K562 (cell line): ENCODE measurements at regions not wholly inside any gene's neighbourhood (a gene's known extent, or its start where the extent isn't known, plus 50 kb on each side); places are given as distances from the start of the nearest gene placed in this dataset.
A peak's percentile ranks its signal among the peaks of the same experiment; 100 is the strongest.

Source experiments
- ATAC-seq: fragments of 200-7000 bp; cut with Tn5 transposase; 3 replicates; pipeline ENCODE4 v1.9.1; 2020; ENCODE audit warnings: moderate library complexity
- BruUV-seq: library from RNA; stranded (reverse); fragments of 400-500 nt; replicated peaks from 2 replicates; lab custom pipeline; 2021; lab: Mats Ljungman, UMichigan
- CTCF ChIA-PET: fragments of 300-600 bp; formaldehyde crosslinking; extraction: SDS; loops from one replicate; lab custom pipeline; 2021; ENCODE audit warnings: low intra/inter-chr PET ratio; lab: Yijun Ruan, JAX
- POLR2A ChIA-PET: fragments of 300-600, 350-650 bp; sonication (Branson Sonifier 250); formaldehyde crosslinking; extraction: SDS; loops from one replicate; lab custom pipeline; 2021; ENCODE audit warnings: antibody characterized with exemption, inconsistent platforms; lab: Yijun Ruan, JAX
- DNase-seq, 4 experiments: peaks; one replicate each; pipeline versions ENCODE4 v3.0.0 to v3.0.0-alpha.2; 2011 to 2018; ENCODE audit warnings: low spot score in 3 of 4, mixed read lengths in 3 of 4; ENCODE audit errors: extremely low read depth in 1 of 4
- FAIRE-seq: peaks from 2 replicates; lab custom pipeline; 2011; peaks lifted over from hg19 to GRCh38; lab: Jason Lieb, UNC
- H2AFZ ChIP-seq: 2 replicates; pipeline ENCODE4 v1.6.0; 2011; ENCODE audit warnings: low read depth, low read length, control low read depth, inconsistent platforms
- H3K27ac ChIP-seq: fragments of 200-600 bp; 3 replicates; pipeline ENCODE4 v1.8.0; 2011; ENCODE audit warnings: low read depth, mild to moderate bottlenecking, control low read depth, inconsistent platforms, low read length, moderate library complexity, mixed read lengths; ENCODE audit errors: extremely low read depth
- H3K27me3 ChIP-seq, 2 experiments: fragments of 300-600 bp in 1 of 2; 2 replicates in 1 of 2; 3 replicates in 1 of 2; pipeline versions ENCODE4 v1.6.0 to v1.8.0; 2011; ENCODE audit warnings: inconsistent platforms in 2 of 2, low read length in 2 of 2, mild to moderate bottlenecking in 1 of 2, mixed read lengths in 1 of 2, moderate library complexity in 1 of 2; ENCODE audit not compliant: control insufficient read depth in 2 of 2, insufficient read depth in 2 of 2
- H3K36me3 ChIP-seq: fragments of 300-600 bp; 3 replicates; pipeline ENCODE4 v1.8.0; 2011; ENCODE audit warnings: mild to moderate bottlenecking, low read length, inconsistent platforms; ENCODE audit not compliant: control insufficient read depth, insufficient read depth
- H3K4me1 ChIP-seq, 2 experiments: fragments of 200-600 bp in 1 of 2; replicated peaks in 1 of 2; 2 replicates in 1 of 2; 3 replicates in 1 of 2; pipeline versions ENCODE4 v1.5.1 to v1.8.0; 2011; ENCODE audit warnings: inconsistent platforms in 2 of 2, low read length in 2 of 2, mild to moderate bottlenecking in 1 of 2, mixed read lengths in 1 of 2, moderate library complexity in 1 of 2; ENCODE audit not compliant: control insufficient read depth in 2 of 2, insufficient read depth in 2 of 2
- H3K4me2 ChIP-seq: 2 replicates; pipeline ENCODE4 v1.6.1; 2011; ENCODE audit warnings: low read length, control low read depth, inconsistent platforms, mixed read lengths; ENCODE audit not compliant: insufficient read depth
- H3K4me3 ChIP-seq: fragments of 200-600 bp; sonication (generic), shearing (Covaris generic); 2 replicates; pipeline ENCODE4 v1.5.1; 2016; ENCODE audit warnings: control low read depth, inconsistent platforms
- H3K79me2 ChIP-seq: fragments of 200-600 bp; 3 replicates; pipeline ENCODE4 v1.8.0; 2011; ENCODE audit warnings: low read length, inconsistent platforms; ENCODE audit not compliant: control insufficient read depth, insufficient read depth
- H3K9ac ChIP-seq, 2 experiments: 2 replicates each; pipeline versions ENCODE4 v1.6.0 to v1.6.1; 2011; ENCODE audit warnings: low read depth in 2 of 2, low read length in 2 of 2, control low read depth in 1 of 2, inconsistent platforms in 1 of 2, mild to moderate bottlenecking in 1 of 2, mixed read lengths in 1 of 2; ENCODE audit not compliant: insufficient read depth in 1 of 2
- H3K9me1 ChIP-seq: one replicate; pipeline ENCODE4 v1.6.0; 2011; ENCODE audit warnings: inconsistent platforms, mild to moderate bottlenecking, low read length, moderate library complexity; ENCODE audit not compliant: control insufficient read depth, insufficient read depth
- H3K9me3 ChIP-seq: replicated peaks from 2 replicates; pipeline ENCODE4 v1.5.1; 2011; ENCODE audit warnings: low read depth, low read length, inconsistent platforms; ENCODE audit not compliant: control insufficient read depth, insufficient read depth
- H4K20me1 ChIP-seq: replicated peaks from 2 replicates; pipeline ENCODE4 v1.6.1; 2011; ENCODE audit warnings: low read length, inconsistent platforms, mixed read lengths; ENCODE audit not compliant: control insufficient read depth, insufficient read depth
- ELF1 ChIP-seq: fragments of 200-800 bp; sonication (Bioruptor generic); IDR thresholded peaks from 2 replicates; pipeline ENCODE4 v1.6.1; 2016; ENCODE audit warnings: missing genetic modification characterization, missing compliant biosample characterization
- NCOA1 ChIP-seq: fragments of 450-650 bp; IDR thresholded peaks from 2 replicates; pipeline ENCODE4 v1.6.1; 2016; ENCODE audit warnings: low read depth
- NFE2 ChIP-seq: IDR thresholded peaks from 2 replicates; pipeline ENCODE4 v1.6.1; 2014; ENCODE audit warnings: antibody characterized with exemption, low read depth
- SP1 ChIP-seq: sonication (generic); formaldehyde crosslinking; IDR thresholded peaks from 2 replicates; pipeline ENCODE4 v1.8.1; 2022; ENCODE audit warnings: mild to moderate bottlenecking, missing genetic modification reagents
- SRF ChIP-seq, 2 experiments: fragments of 250-450, 450-650 bp in 1 of 2; sonication (Bioruptor Pico) in 1 of 2; sonication (generic) in 1 of 2; formaldehyde crosslinking; IDR thresholded peaks; 2 replicates each; pipeline versions ENCODE4 v1.5.0 to v1.5.1; 2020 to 2022; ENCODE audit warnings: mild to moderate bottlenecking in 1 of 2, missing genetic modification reagents in 1 of 2
- TEAD2 ChIP-seq: fragments of 450-650 bp; IDR thresholded peaks from 2 replicates; pipeline ENCODE4 v1.6.1; 2016; ENCODE audit warnings: missing genetic modification characterization, control low read depth, missing compliant biosample characterization
- TOE1 ChIP-seq, 2 experiments: fragments of 450-650 bp in 1 of 2; sonication (generic) in 1 of 2; formaldehyde crosslinking in 1 of 2; IDR thresholded peaks; 2 replicates each; pipeline versions ENCODE4 v1.7.1 to v1.8.0; 2016 to 2022; ENCODE audit warnings: borderline replicate concordance in 2 of 2, mild to moderate bottlenecking in 2 of 2, antibody characterized with exemption in 1 of 2, inconsistent platforms in 1 of 2, low read depth in 1 of 2, missing genetic modification reagents in 1 of 2, moderate library complexity in 1 of 2
- WGBS: fragments of 100-300 bp; shearing (Covaris generic); methylation state at CpG from one replicate; pipeline ENCODE4 v1.1.6; 2016; ENCODE audit warnings: low coverage, mixed read lengths; ENCODE audit not compliant: insufficient coverage; ENCODE audit errors: missing lambda C conversion rate; 5-methylcytosine and 5-hydroxymethylcytosine counted together
- in situ Hi-C: fragments of 300-500 bp; cut with MboI; formaldehyde crosslinking; loops from 4 replicates; pipeline ENCODE4 v1.15.0; 2018; ENCODE audit warnings: inconsistent platforms, mixed read lengths
- intact Hi-C: fragments of 100-400 bp; cut with micrococcal nuclease; formaldehyde crosslinking; loops from 2 replicates; pipeline ENCODE4 v1.14.2; 2022
- TF ChIP-seq, protein P1 (sequence below): IDR thresholded peaks from 2 replicates; pipeline ENCODE4 v1.6.1; 2016; ENCODE audit warnings: missing genetic modification characterization, missing compliant biosample characterization

DNA sequence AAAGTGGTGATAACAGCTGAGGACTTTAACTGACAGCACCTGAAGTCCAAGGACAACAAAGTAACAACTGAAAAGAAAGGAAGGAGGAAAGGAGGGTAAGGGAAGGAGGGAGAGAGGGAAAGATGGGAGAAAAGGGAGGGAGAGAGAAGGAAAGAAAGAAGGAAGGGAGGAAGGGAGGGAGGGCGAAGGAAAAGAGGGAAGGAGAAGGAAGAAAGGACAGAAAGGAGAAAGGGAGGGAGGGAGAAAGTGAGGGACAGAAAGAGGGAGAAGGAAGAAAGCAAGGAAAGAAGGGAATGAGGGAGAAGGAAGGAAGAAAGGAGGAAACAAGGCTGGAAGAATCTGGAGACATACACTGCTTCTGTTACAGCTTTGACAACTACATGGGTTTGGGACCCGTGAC is 494.4 kb downstream of the FUT8 start:
- H3K36me3 ChIP-seq, result no peaks in the 10 kb centered on the region
- no peak overlapping the region for H3K27ac ChIP-seq
- TF ChIP-seq NCOA1, result no peak
- TF ChIP-seq TEAD2 (tag), result no peak
- no peak for TF ChIP-seq ELF1
- TF ChIP-seq SP1, result no peak
- no peak for TF ChIP-seq NFE2
- no peak for TF ChIP-seq SRF (CRISPR knock-in tag; IDR thresholded peaks at IDR 0.05)
- no peak for TF ChIP-seq TOE1 (IDR thresholded peaks at IDR 0.05; ENCODE audit: borderline replicate concordance)
- no peak for TF ChIP-seq TOE1 (CRISPR knock-in tag; IDR thresholded peaks at IDR 0.05; ENCODE audit: borderline replicate concordance, low read depth)
- TF ChIP-seq, protein P1, sequence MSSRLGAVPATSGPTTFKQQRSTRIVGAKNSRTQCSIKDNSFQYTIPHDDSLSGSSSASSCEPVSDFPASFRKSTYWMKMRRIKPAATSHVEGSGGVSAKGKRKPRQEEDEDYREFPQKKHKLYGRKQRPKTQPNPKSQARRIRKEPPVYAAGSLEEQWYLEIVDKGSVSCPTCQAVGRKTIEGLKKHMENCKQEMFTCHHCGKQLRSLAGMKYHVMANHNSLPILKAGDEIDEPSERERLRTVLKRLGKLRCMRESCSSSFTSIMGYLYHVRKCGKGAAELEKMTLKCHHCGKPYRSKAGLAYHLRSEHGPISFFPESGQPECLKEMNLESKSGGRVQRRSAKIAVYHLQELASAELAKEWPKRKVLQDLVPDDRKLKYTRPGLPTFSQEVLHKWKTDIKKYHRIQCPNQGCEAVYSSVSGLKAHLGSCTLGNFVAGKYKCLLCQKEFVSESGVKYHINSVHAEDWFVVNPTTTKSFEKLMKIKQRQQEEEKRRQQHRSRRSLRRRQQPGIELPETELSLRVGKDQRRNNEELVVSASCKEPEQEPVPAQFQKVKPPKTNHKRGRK, result peak; percentile 31; the same call in 1 of the 2 replicates
- no TSS peak for BruUV-seq
- intact Hi-C loops (no loop called here), in situ Hi-C loops (no loop called here)
- H3K4me2 ChIP-seq, result no peak overlapping the region
- no peaks in the 10 kb centered on the region for H3K9me3 ChIP-seq
- H3K4me3 ChIP-seq, result no peak overlapping the region
- H3K79me2 ChIP-seq, result no peaks in the 10 kb centered on the region
- no peaks in the 10 kb centered on the region; the same call in 1 of the 2 replicates for H4K20me1 ChIP-seq
- no peak overlapping the region for H3K9ac ChIP-seq
- CTCF ChIA-PET, result no interaction called here
- no peak overlapping the region for H2AFZ ChIP-seq
- no peaks in the 10 kb centered on the region for H3K4me1 ChIP-seq
- 0% methylated on average over 1 of the region's 2 CpGs for WGBS
- ATAC-seq (no peak), DNase-seq (no peak), FAIRE-seq (no peak)
- no peaks in the 10 kb centered on the region for H3K9me1 ChIP-seq
- no peaks in the 10 kb centered on the region for H3K27me3 ChIP-seq
- POLR2A ChIA-PET, result no interaction called here
